ENCODE measurements at regions not wholly inside any gene's neighbourhood (a gene's known extent, or its start where the extent isn't known, plus 50 kb on each side); places are given as distances from the start of the nearest gene placed in this dataset.
"Not testable (repeated sequence)": the region's sequence is repeated elsewhere in the genome, so short reads cannot be mapped to it uniquely, and the experiment has no call there.

- Histone ChIP-seq H3K4me3 (ENCODE audit: low read length) (peak overlapping the region; percentile 85), H3K27ac (ENCODE audit: low read depth, low read length) (no peak overlapping the region), H3K36me3 (ENCODE audit: insufficient read depth, low read length) (no peaks in the 10 kb centered on the region), H3K27me3 (ENCODE audit: insufficient read depth, low read length) (peaks cover 28% of the 10 kb centered on the region), H3K4me1 (ENCODE audit: insufficient read depth, low read length) (no peaks in the 10 kb centered on the region; the same call in 1 of the 2 replicates), H3K9ac (ENCODE audit: low read depth, low read length) (peak overlapping the region; percentile 70), H3K9me3 (ENCODE audit: insufficient read depth, low read depth, low read length) (no peaks in the 10 kb centered on the region)
- 1% methylated on average over 12 of the region's 13 CpGs for WGBS
Observed at GRCh38 chr6:27604986-27605385, 132.1 kb upstream of the ZNF184 start.

GRCh38 chr6:27601668-27602254, 128.9 kb upstream of the ZNF184 start:
- Histone ChIP-seq H3K9ac (ENCODE audit: low read depth, low read length) (peak overlapping the region; percentile 75), H3K27me3 (ENCODE audit: insufficient read depth, low read length) (peaks cover 46% of the 10 kb centered on the region), H3K36me3 (ENCODE audit: insufficient read depth, low read length) (no peaks in the 10 kb centered on the region), H3K27ac (ENCODE audit: low read depth, low read length) (no peak overlapping the region), H3K4me1 (ENCODE audit: insufficient read depth, low read length) (no peaks in the 10 kb centered on the region; the same call in 1 of the 2 replicates), H3K4me3 (ENCODE audit: low read length) (peak overlapping the region; percentile 95), H3K9me3 (ENCODE audit: insufficient read depth, low read depth, low read length) (no peaks in the 10 kb centered on the region)
- 3% methylated on average over 20 of the region's 23 CpGs for WGBS

DNA sequence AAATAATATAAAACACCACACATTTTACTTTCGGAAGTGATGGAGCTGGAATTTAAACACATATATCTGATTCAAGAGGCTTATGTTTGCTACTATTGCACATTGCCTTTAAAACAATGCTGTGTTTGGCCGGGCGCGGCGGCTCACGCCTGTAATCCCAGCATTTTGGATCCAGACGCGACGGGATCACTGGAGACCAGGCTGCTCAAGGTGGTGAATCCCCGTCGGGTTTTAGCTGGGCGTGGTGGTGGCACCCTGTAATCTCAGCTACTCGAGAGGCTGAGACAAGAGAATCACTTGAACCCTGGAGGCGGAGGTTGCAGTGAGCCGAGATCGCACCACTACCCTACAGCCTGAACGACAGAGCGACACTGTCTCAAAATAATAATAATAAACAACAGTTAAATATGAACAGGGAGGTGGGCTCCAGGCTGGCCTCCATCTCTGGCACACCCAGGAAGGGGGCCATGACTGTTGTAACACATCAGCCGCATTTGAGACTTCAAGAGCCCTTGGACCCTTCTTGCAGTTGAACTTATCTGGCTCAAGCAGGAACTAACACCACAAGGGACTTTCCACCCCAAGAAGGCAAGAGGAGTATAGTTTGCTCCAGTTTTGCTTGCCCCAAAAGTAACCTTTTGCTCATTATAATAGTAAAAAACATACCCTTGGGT, 127.1 kb upstream of the ZNF184 start:
- peaks cover 49% of the 10 kb centered on the region for H3K27me3 ChIP-seq (ENCODE audit: insufficient read depth, low read length)
- 95% methylated on average over 19 of the region's 19 CpGs for WGBS
- no peak overlapping the region for H3K27ac ChIP-seq (ENCODE audit: low read depth, low read length)
- no peak overlapping the region for H3K4me3 ChIP-seq (ENCODE audit: low read length)
- H3K36me3 ChIP-seq (ENCODE audit: insufficient read depth, low read length), result no peaks in the 10 kb centered on the region
- H3K9me3 ChIP-seq (ENCODE audit: insufficient read depth, low read depth, low read length), result no peaks in the 10 kb centered on the region
- no peak overlapping the region for H3K9ac ChIP-seq (ENCODE audit: low read depth, low read length)
- no peaks in the 10 kb centered on the region; the same call in 1 of the 2 replicates for H3K4me1 ChIP-seq (ENCODE audit: insufficient read depth, low read length)

GRCh38 chr6:27597031-27597567, 124.2 kb upstream of the ZNF184 start:
- H3K36me3 ChIP-seq (ENCODE audit: insufficient read depth, low read length), result not testable (repeated sequence)
- peaks cover 57% of the 10 kb centered on the region for H3K27me3 ChIP-seq (ENCODE audit: insufficient read depth, low read length)

DNA sequence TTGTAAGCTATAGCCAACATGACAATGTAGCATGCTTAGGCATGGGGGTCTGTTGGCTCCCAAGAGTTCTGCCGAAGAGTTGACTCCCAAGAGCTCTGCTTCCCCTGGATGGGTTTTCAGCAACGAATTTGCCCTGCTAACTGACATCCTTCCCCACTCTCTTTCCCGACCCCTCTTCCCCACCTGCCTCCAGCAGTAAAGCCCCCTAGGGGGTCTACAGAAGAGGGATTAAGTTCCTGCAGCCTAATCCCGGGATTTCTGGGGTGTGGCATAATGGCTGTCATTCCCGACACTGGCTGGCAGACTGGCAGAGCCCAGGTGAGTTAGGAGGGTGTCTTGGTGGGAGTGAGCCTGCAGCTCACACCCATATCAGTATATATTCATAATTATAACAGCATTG, 121.0 kb upstream of the ZNF184 start:
- Histone ChIP-seq H3K4me3 (ENCODE audit: low read length) (peak overlapping the region; percentile 92), H3K9ac (ENCODE audit: low read depth, low read length) (no peak overlapping the region)
- 3% methylated on average over 5 of the region's 5 CpGs for WGBS

More at GRCh38 chr6:27597031-27597567, 124.2 kb upstream of the ZNF184 start:
- H3K4me3 ChIP-seq (ENCODE audit: low read length); H3K27ac ChIP-seq (ENCODE audit: low read depth, low read length); H3K9ac ChIP-seq (ENCODE audit: low read depth, low read length); H3K4me1 ChIP-seq (ENCODE audit: insufficient read depth, low read length); H3K9me3 ChIP-seq (ENCODE audit: insufficient read depth, low read depth, low read length): not testable (repeated sequence)
- 82% methylated on average over 13 of the region's 13 CpGs for WGBS

DNA sequence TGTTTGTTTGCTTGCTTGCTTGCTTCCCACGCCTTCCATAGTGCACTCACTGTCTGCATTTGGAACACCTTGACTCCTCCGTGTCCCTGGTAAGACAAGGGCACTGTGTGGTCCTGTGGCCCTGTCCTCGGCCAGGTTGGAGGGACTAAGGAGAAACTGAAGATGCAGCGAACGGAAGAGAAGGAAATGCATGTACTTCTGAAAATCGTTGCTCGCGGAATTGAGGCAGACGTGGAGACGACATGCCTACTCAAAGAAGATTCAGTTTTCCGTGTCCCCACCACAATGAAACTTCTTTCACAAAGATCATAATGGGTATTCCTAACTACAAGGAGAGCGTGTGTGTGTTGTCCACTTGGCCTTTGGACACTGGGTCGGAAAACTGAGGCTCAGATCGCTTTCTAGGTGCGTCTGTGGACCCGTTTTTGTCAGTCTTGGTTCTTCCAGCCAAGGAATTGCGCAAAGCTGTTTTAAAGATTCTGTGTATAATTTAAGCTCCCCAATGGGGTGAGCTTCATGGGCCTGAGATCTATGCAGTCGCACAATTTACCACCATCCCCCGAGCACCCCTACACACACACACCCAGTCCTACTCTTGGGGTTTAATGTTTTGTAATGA, 120.4 kb upstream of the ZNF184 start:
- Histone ChIP-seq H3K9me3 (ENCODE audit: insufficient read depth, low read depth, low read length) (no peaks in the 10 kb centered on the region), H3K4me3 (ENCODE audit: low read length) (peak overlapping the region; percentile 92), H3K27ac (ENCODE audit: low read depth, low read length) (no peak overlapping the region), H3K27me3 (ENCODE audit: insufficient read depth, low read length) (peaks cover 29% of the 10 kb centered on the region), H3K4me1 (ENCODE audit: insufficient read depth, low read length) (no peaks in the 10 kb centered on the region), H3K9ac (ENCODE audit: low read depth, low read length) (no peak overlapping the region), H3K36me3 (ENCODE audit: insufficient read depth, low read length) (no peaks in the 10 kb centered on the region)
- 4% methylated on average over 17 of the region's 19 CpGs for WGBS

More for the DNA sequence above, 121.0 kb upstream of the ZNF184 start:
- Histone ChIP-seq H3K36me3 (ENCODE audit: insufficient read depth, low read length) (no peaks in the 10 kb centered on the region), H3K27ac (ENCODE audit: low read depth, low read length) (no peak overlapping the region), H3K27me3 (ENCODE audit: insufficient read depth, low read length) (peaks cover 34% of the 10 kb centered on the region), H3K9me3 (ENCODE audit: insufficient read depth, low read depth, low read length) (no peaks in the 10 kb centered on the region), H3K4me1 (ENCODE audit: insufficient read depth, low read length) (no peaks in the 10 kb centered on the region)

GRCh38 chr6:27592481-27593199, 119.7 kb upstream of the ZNF184 start:
- no peaks in the 10 kb centered on the region for H3K4me1 ChIP-seq (ENCODE audit: insufficient read depth, low read length)
- peak overlapping the region; percentile 92 for H3K4me3 ChIP-seq (ENCODE audit: low read length)
- H3K9me3 ChIP-seq (ENCODE audit: insufficient read depth, low read depth, low read length), result no peaks in the 10 kb centered on the region
- H3K36me3 ChIP-seq (ENCODE audit: insufficient read depth, low read length), result no peaks in the 10 kb centered on the region
- under 1% methylated on average over 22 of the region's 22 CpGs for WGBS
- no peak overlapping the region; the same call in 1 of the 2 replicates for H3K9ac ChIP-seq (ENCODE audit: low read depth, low read length)
- peaks cover 23% of the 10 kb centered on the region for H3K27me3 ChIP-seq (ENCODE audit: insufficient read depth, low read length)
- H3K27ac ChIP-seq (ENCODE audit: low read depth, low read length), result no peak overlapping the region

DNA sequence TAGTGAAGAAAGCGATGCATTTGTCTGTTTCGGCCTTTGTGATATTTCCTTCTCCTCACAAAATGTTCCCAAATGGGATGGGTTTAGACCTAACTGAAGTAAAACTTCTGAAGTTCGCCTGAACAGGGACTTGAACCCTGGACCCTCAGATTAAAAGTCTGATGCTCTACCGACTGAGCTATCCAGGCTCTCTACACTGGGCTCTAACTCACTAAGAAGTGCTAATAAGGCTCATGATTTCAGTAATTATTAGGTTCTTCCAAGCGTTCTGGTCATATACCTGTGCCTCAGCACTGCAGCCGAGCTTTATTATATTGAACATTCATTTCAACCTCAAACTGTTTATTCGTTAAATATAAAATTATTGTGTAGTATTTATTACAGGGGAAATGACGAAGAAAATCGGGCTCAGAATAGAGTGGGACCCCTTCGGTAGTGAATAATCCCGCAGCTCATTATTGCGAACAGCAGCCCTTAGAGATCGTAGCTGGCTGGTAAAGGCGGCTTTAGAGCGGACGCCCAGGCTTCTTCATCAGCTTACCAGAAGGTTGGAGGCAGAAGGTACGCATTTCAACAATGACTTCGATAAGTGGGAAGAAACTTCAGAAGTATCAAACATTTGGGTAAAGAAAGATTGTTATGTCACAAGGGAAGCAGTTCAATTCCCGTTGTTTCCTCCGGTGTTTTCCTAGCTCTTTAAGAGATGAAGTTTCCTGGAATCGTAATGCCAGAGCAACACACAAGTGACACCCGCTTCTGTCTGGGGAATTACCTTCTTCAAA, 119.0 kb upstream of the ZNF184 start:
- H3K36me3 ChIP-seq (ENCODE audit: insufficient read depth, low read length), result no peaks in the 10 kb centered on the region
- WGBS, result 7% methylated on average over 19 of the region's 22 CpGs
- H3K27ac ChIP-seq (ENCODE audit: low read depth, low read length), result no peak overlapping the region

GRCh38 chr6:27585316-27585715, 112.4 kb upstream of the ZNF184 start:
- H3K4me1 ChIP-seq (ENCODE audit: insufficient read depth, low read length); H3K27me3 ChIP-seq (ENCODE audit: insufficient read depth, low read length); H3K27ac ChIP-seq (ENCODE audit: low read depth, low read length); H3K36me3 ChIP-seq (ENCODE audit: insufficient read depth, low read length); H3K9me3 ChIP-seq (ENCODE audit: insufficient read depth, low read depth, low read length); H3K4me3 ChIP-seq (ENCODE audit: low read length); H3K9ac ChIP-seq (ENCODE audit: low read depth, low read length): not testable (repeated sequence)
- 88% methylated on average over 11 of the region's 11 CpGs for WGBS

More for the DNA sequence above, 119.0 kb upstream of the ZNF184 start:
- H3K27me3 ChIP-seq (ENCODE audit: insufficient read depth, low read length), result peaks cover 23% of the 10 kb centered on the region
- H3K9me3 ChIP-seq (ENCODE audit: insufficient read depth, low read depth, low read length), result no peaks in the 10 kb centered on the region
- H3K4me3 ChIP-seq (ENCODE audit: low read length), result peak overlapping the region; percentile 92
- no peak overlapping the region; the same call in 1 of the 2 replicates for H3K9ac ChIP-seq (ENCODE audit: low read depth, low read length)
- no peaks in the 10 kb centered on the region for H3K4me1 ChIP-seq (ENCODE audit: insufficient read depth, low read length)

DNA sequence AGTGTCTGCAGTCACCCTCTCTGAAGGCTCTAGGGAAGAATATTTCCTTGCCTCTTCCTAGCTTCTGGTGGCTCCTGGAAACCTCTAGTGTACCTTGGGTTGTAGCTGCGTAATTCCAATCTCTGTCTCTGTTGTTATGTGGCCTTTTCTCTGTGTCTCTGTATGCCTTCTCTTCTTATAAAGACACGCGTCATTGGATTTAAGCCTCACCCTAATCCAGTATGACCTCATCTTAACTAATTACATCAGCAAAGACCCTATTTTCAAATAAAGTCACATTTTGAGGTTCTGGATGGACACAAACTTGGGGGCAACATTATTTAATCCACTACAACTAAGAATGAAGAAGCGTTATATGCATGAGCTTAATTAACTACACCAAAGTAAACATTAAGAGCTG, 111.4 kb upstream of the ZNF184 start:
- no peak overlapping the region for H3K27ac ChIP-seq (ENCODE audit: low read depth, low read length)
- H3K4me1 ChIP-seq (ENCODE audit: insufficient read depth, low read length), result no peaks in the 10 kb centered on the region
- H3K9ac ChIP-seq (ENCODE audit: low read depth, low read length), result no peak overlapping the region
- no peaks in the 10 kb centered on the region for H3K36me3 ChIP-seq (ENCODE audit: insufficient read depth, low read length)
- H3K4me3 ChIP-seq (ENCODE audit: low read length), result peak overlapping the region; percentile 54; the same call in 1 of the 2 replicates
- H3K27me3 ChIP-seq (ENCODE audit: insufficient read depth, low read length), result no peaks in the 10 kb centered on the region
- 97% methylated on average over 4 of the region's 4 CpGs for WGBS
- H3K9me3 ChIP-seq (ENCODE audit: insufficient read depth, low read depth, low read length), result no peaks in the 10 kb centered on the region

Data from HUES64 (cell line).